ENCODE measurements at regions not wholly inside any gene's neighbourhood (a gene's known extent, or its start where the extent isn't known, plus 50 kb on each side); places are given as distances from the start of the nearest gene placed in this dataset.
"Not testable (repeated sequence)": the region's sequence is repeated elsewhere in the genome, so short reads cannot be mapped to it uniquely, and the experiment has no call there.

GRCh38 chr7:159303510-159303909, 158.8 kb upstream of the VIPR2 start:
- TF ChIP-seq CTCF (IDR thresholded peaks at IDR 0.05; ENCODE audit: low read depth, low read length, poor library complexity, severe bottlenecking); EZH2phosphoT487 (IDR thresholded peaks at IDR 0.05; ENCODE audit: borderline replicate concordance, low read length): not testable (repeated sequence)

Data from DOHH2 (cell line).